ENCODE measurements at regions not wholly inside any gene's neighbourhood (a gene's known extent, or its start where the extent isn't known, plus 50 kb on each side); places are given as distances from the start of the nearest gene placed in this dataset.

- H3K27ac Mint-ChIP-seq = no peak overlapping the region
- H3K4me2 ChIP-seq (replicated peaks; ENCODE audit: low read depth, low read length, poor library complexity, severe bottlenecking) = no peak overlapping the region
- H3K9me3 Mint-ChIP-seq (ENCODE audit: insufficient read depth) = peaks cover 2% of the 10 kb centered on the region
- no peak for DNase-seq
- no peaks in the 10 kb centered on the region for H3K4me1 ChIP-seq (ENCODE audit: control insufficient read depth in 2 of 2, insufficient read depth in 2 of 2, low read length in 2 of 2)
- ATAC-seq (ENCODE audit: low read depth) = no peak
- POLR2A ChIA-PET = no interaction called here
- no peak overlapping the region for H3K27ac ChIP-seq (ENCODE audit: low read length in 2 of 2)
- no peak overlapping the region for H3K9ac ChIP-seq (ENCODE audit: low read length)
- intact Hi-C loops (cut with micrococcal nuclease) = no loop called here
- no peaks in the 10 kb centered on the region for H3K36me3 ChIP-seq (replicated peaks in 1 of 2; ENCODE audit: control extremely low read depth in 1 of 2, control insufficient read depth in 1 of 2, extremely low read depth in 1 of 2, insufficient read depth in 2 of 2, low read length in 1 of 2)
- CTCF ChIA-PET = no interaction called here
- no peak for TF ChIP-seq EZH2 (IDR thresholded peaks at IDR 0.05; ENCODE audit: borderline replicate concordance, insufficient read depth, low read depth, low read length, poor library complexity, severe bottlenecking)
- TF ChIP-seq, protein P1, sequence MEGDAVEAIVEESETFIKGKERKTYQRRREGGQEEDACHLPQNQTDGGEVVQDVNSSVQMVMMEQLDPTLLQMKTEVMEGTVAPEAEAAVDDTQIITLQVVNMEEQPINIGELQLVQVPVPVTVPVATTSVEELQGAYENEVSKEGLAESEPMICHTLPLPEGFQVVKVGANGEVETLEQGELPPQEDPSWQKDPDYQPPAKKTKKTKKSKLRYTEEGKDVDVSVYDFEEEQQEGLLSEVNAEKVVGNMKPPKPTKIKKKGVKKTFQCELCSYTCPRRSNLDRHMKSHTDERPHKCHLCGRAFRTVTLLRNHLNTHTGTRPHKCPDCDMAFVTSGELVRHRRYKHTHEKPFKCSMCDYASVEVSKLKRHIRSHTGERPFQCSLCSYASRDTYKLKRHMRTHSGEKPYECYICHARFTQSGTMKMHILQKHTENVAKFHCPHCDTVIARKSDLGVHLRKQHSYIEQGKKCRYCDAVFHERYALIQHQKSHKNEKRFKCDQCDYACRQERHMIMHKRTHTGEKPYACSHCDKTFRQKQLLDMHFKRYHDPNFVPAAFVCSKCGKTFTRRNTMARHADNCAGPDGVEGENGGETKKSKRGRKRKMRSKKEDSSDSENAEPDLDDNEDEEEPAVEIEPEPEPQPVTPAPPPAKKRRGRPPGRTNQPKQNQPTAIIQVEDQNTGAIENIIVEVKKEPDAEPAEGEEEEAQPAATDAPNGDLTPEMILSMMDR (IDR thresholded peaks at IDR 0.05) = no peak
- no peaks in the 10 kb centered on the region for H3K4me1 Mint-ChIP-seq
- no peaks in the 10 kb centered on the region for H4K20me1 ChIP-seq (ENCODE audit: control insufficient read depth, insufficient read depth, low read length, poor library complexity, severe bottlenecking)
- H2AFZ ChIP-seq (ENCODE audit: insufficient read depth, low read depth, low read length, poor library complexity, severe bottlenecking) = no peak overlapping the region
- H3K4me3 Mint-ChIP-seq = no peak overlapping the region
- no peaks in the 10 kb centered on the region for H3K27me3 ChIP-seq (replicated peaks in 1 of 4; ENCODE audit: control extremely low read depth in 1 of 4, control insufficient read depth in 3 of 4, insufficient read depth in 4 of 4, low read length in 3 of 4)
- no peak overlapping the region for H3K4me3 ChIP-seq (ENCODE audit: control extremely low read depth in 1 of 5, extremely low read depth in 1 of 5, insufficient read depth in 1 of 5, low read depth in 2 of 5, low read length in 4 of 5)
- H3K79me2 ChIP-seq (ENCODE audit: control insufficient read depth, insufficient read depth, low read length) = no peaks in the 10 kb centered on the region
- WGBS (ENCODE audit: insufficient coverage) = no CpG with 5 or more reads among the region's 2 CpGs
- H3K9me3 ChIP-seq (ENCODE audit: control extremely low read depth in 1 of 3, control insufficient read depth in 2 of 3, insufficient read depth in 1 of 3, low read length in 2 of 3) = no peaks in the 10 kb centered on the region
- H3K27me3 Mint-ChIP-seq = no peaks in the 10 kb centered on the region
Observed at GRCh38 chr4:108244606-108245005, 75.9 kb upstream of the LEF1 start.

GRCh38 chr4:108240366-108240765 is 71.6 kb upstream of the LEF1 start:
- no peak overlapping the region for H3K4me3 Mint-ChIP-seq
- Histone ChIP-seq H3K36me3 (replicated peaks in 1 of 2; ENCODE audit: control extremely low read depth in 1 of 2, control insufficient read depth in 1 of 2, extremely low read depth in 1 of 2, insufficient read depth in 2 of 2, low read length in 1 of 2) (no peaks in the 10 kb centered on the region), H3K79me2 (ENCODE audit: control insufficient read depth, insufficient read depth, low read length) (no peaks in the 10 kb centered on the region), H3K27me3 (replicated peaks in 1 of 4; ENCODE audit: control extremely low read depth in 1 of 4, control insufficient read depth in 3 of 4, insufficient read depth in 4 of 4, low read length in 3 of 4) (no peaks in the 10 kb centered on the region), H3K9me3 (ENCODE audit: control extremely low read depth in 1 of 3, control insufficient read depth in 2 of 3, insufficient read depth in 1 of 3, low read length in 2 of 3) (no peaks in the 10 kb centered on the region), H3K9ac (ENCODE audit: low read length) (no peak overlapping the region), H4K20me1 (ENCODE audit: control insufficient read depth, insufficient read depth, low read length, poor library complexity, severe bottlenecking) (no peaks in the 10 kb centered on the region), H3K27ac (ENCODE audit: low read length in 2 of 2) (no peak overlapping the region), H3K4me1 (ENCODE audit: control insufficient read depth in 2 of 2, insufficient read depth in 2 of 2, low read length in 2 of 2) (no peaks in the 10 kb centered on the region), H2AFZ (ENCODE audit: insufficient read depth, low read depth, low read length, poor library complexity, severe bottlenecking) (no peak overlapping the region), H3K4me2 (replicated peaks; ENCODE audit: low read depth, low read length, poor library complexity, severe bottlenecking) (no peak overlapping the region), H3K4me3 (ENCODE audit: control extremely low read depth in 1 of 5, extremely low read depth in 1 of 5, insufficient read depth in 1 of 5, low read depth in 2 of 5, low read length in 4 of 5) (no peak overlapping the region)
- no peak for DNase-seq
- POLR2A ChIA-PET = no interaction called here
- intact Hi-C loops (cut with micrococcal nuclease) = no loop called here
- peaks cover 8% of the 10 kb centered on the region for H3K27me3 Mint-ChIP-seq
- no peaks in the 10 kb centered on the region for H3K4me1 Mint-ChIP-seq
- ATAC-seq (ENCODE audit: low read depth) = no peak
- CTCF ChIA-PET = no interaction called here
- TF ChIP-seq, protein P1 (IDR thresholded peaks at IDR 0.05) = no peak
- TF ChIP-seq EZH2 (IDR thresholded peaks at IDR 0.05; ENCODE audit: borderline replicate concordance, insufficient read depth, low read depth, low read length, poor library complexity, severe bottlenecking) = no peak
- no peak overlapping the region for H3K27ac Mint-ChIP-seq
- no peaks in the 10 kb centered on the region for H3K9me3 Mint-ChIP-seq (ENCODE audit: insufficient read depth)

Data from B cell (primary cell).